CD4-positive, alpha-beta T cell treated with Interleukin-21 for 1 hour (primary cell): ENCODE measurements at regions not wholly inside any gene's neighbourhood (a gene's known extent, or its start where the extent isn't known, plus 50 kb on each side); places are given as distances from the start of the nearest gene placed in this dataset.
"Not testable (repeated sequence)": the region's sequence is repeated elsewhere in the genome, so short reads cannot be mapped to it uniquely, and the experiment has no call there.

Experiments used
- DNase-seq: peaks from one replicate; pipeline ENCODE4 v3.0.0-alpha.2; 2020

- no peak for DNase-seq
Measured at GRCh38 chr13:72571191-72571590, 156.2 kb downstream of the MZT1 start.

- no peak for DNase-seq
Measured at GRCh38 chr13:72570019-72570418, 157.4 kb downstream of the MZT1 start.

GRCh38 chr13:72567566-72567965, 159.9 kb downstream of the MZT1 start:
- DNase-seq, result no peak

- no peak for DNase-seq
Measured at GRCh38 chr13:72566526-72566925, 160.9 kb downstream of the MZT1 start.

GRCh38 chr13:72565893-72566292, 161.5 kb downstream of the MZT1 start:
- DNase-seq, result no peak

GRCh38 chr13:72562686-72563085, 164.7 kb downstream of the MZT1 start:
- DNase-seq, result no peak

GRCh38 chr13:72561791-72562190, 165.6 kb downstream of the MZT1 start:
- DNase-seq, result no peak

- DNase-seq, result no peak
Measured at GRCh38 chr13:72559716-72560115, 167.7 kb downstream of the MZT1 start.

GRCh38 chr13:72556945-72557344, 170.5 kb downstream of the MZT1 start:
- DNase-seq, result no peak

- DNase-seq, result no peak
Measured at GRCh38 chr13:72555601-72556000, 171.8 kb downstream of the MZT1 start.

- DNase-seq, result no peak
Measured at GRCh38 chr13:72552731-72553130, 174.7 kb downstream of the MZT1 start.

GRCh38 chr13:72545895-72546294, 181.5 kb downstream of the MZT1 start:
- DNase-seq, result not testable (repeated sequence)

GRCh38 chr13:72545030-72545719, 182.3 kb downstream of the MZT1 start:
- DNase-seq, result no peak

GRCh38 chr13:72544042-72544441, 183.4 kb downstream of the MZT1 start:
- DNase-seq, result no peak

GRCh38 chr13:72542241-72542640, 185.2 kb downstream of the MZT1 start:
- no peak for DNase-seq

- DNase-seq, result no peak
Measured at GRCh38 chr13:72541674-72542073, 185.8 kb downstream of the MZT1 start.

- DNase-seq, result no peak
Measured at GRCh38 chr13:72540881-72541280, 186.5 kb downstream of the MZT1 start.

GRCh38 chr13:72539925-72540324, 187.5 kb downstream of the MZT1 start:
- DNase-seq, result no peak

GRCh38 chr13:72537782-72538181, 189.6 kb downstream of the MZT1 start:
- DNase-seq, result no peak

GRCh38 chr13:72537395-72537780, 190.0 kb downstream of the MZT1 start:
- no peak for DNase-seq

GRCh38 chr13:72536714-72537394, 190.6 kb downstream of the MZT1 start:
- no peak for DNase-seq

GRCh38 chr13:72534951-72535640, 192.3 kb downstream of the MZT1 start:
- no peak for DNase-seq

- no peak for DNase-seq
Measured at GRCh38 chr13:72530471-72530870, 197.0 kb downstream of the MZT1 start.

GRCh38 chr13:72527333-72527732, 200.1 kb downstream of the MZT1 start:
- DNase-seq, result no peak
